B cell (primary cell): ENCODE measurements at regions not wholly inside any gene's neighbourhood (a gene's known extent, or its start where the extent isn't known, plus 50 kb on each side); places are given as distances from the start of the nearest gene placed in this dataset.

Experiments used
- ATAC-seq: fragments of 200-7000 bp; cut with Tn5 transposase; one replicate; pipeline ENCODE4 v1.10.0; 2021; ENCODE audit warnings: low read depth, mild to moderate bottlenecking, moderate number of reproducible peaks, moderate library complexity
- CTCF ChIA-PET: fragments of 350-600 bp; sonication (Branson Sonifier 250); formaldehyde crosslinking; loops from one replicate; lab custom pipeline; 2021; ENCODE audit warnings: antibody characterized with exemption, inconsistent platforms; lab: Charles Lee
- POLR2A ChIA-PET: fragments of 350-600 bp; sonication (Branson Sonifier 250); formaldehyde crosslinking; loops from one replicate; lab custom pipeline; 2021; ENCODE audit warnings: antibody characterized with exemption; lab: Charles Lee
- DNase-seq: peaks from one replicate; pipeline ENCODE4 v3.0.0; 2013
- H2AFZ ChIP-seq: 2 replicates; pipeline ENCODE4 v1.6.1; 2012; ENCODE audit warnings: mild to moderate bottlenecking, low read depth, low read length; ENCODE audit not compliant: insufficient read depth, poor library complexity, severe bottlenecking
- H3K27ac ChIP-seq, 2 donors: 1 replicate in 1 of 2; 2 replicates in 1 of 2; pipeline ENCODE4 v1.5.1; 2012 to 2013; ENCODE audit warnings: low read length in 2 of 2, mild to moderate bottlenecking in 2 of 2, moderate library complexity in 1 of 2
- H3K27me3 ChIP-seq, 4 experiments: fragments of 200-600 bp in 1 of 4; sonication (generic) in 1 of 4; replicated peaks in 1 of 4; 1 replicate in 2 of 4; 2 replicates in 2 of 4; pipeline versions ENCODE4 v1.6.1 to v1.7.0; 2013 to 2016; ENCODE audit warnings: low read length in 3 of 4, mild to moderate bottlenecking in 2 of 4, mixed read lengths in 1 of 4, moderate library complexity in 1 of 4; ENCODE audit not compliant: insufficient read depth in 4 of 4, control insufficient read depth in 3 of 4; ENCODE audit errors: control extremely low read depth in 1 of 4
- H3K36me3 ChIP-seq, 2 experiments: replicated peaks in 1 of 2; 1 replicate in 1 of 2; 2 replicates in 1 of 2; pipeline versions ENCODE4 v1.6.1 to v1.7.1; 2013; ENCODE audit warnings: low read length in 1 of 2; ENCODE audit not compliant: insufficient read depth in 2 of 2, control insufficient read depth in 1 of 2; ENCODE audit errors: control extremely low read depth in 1 of 2, extremely low read depth in 1 of 2
- H3K4me1 ChIP-seq, 2 donors: fragments of 200-600 bp in 1 of 2; sonication (generic) in 1 of 2; 1 replicate in 1 of 2; 2 replicates in 1 of 2; pipeline versions ENCODE4 v1.5.1 to v1.6.1; 2013 to 2017; ENCODE audit warnings: low read length in 2 of 2; ENCODE audit not compliant: control insufficient read depth in 2 of 2, insufficient read depth in 2 of 2
- H3K4me2 ChIP-seq: replicated peaks from 2 replicates; pipeline ENCODE3; 2012; ENCODE audit warnings: mild to moderate bottlenecking, low read depth, low read length; ENCODE audit not compliant: poor library complexity, severe bottlenecking
- H3K4me3 ChIP-seq, 5 experiments: fragments of 200-600 bp in 1 of 5; sonication (generic) in 1 of 5; 1 replicate in 3 of 5; 2 replicates in 2 of 5; pipeline versions ENCODE4 v1.5.1 to v1.7.0; 2011 to 2016; ENCODE audit warnings: low read length in 4 of 5, mild to moderate bottlenecking in 4 of 5, low read depth in 2 of 5, control low read depth in 1 of 5, moderate library complexity in 1 of 5; ENCODE audit not compliant: insufficient read depth in 1 of 5; ENCODE audit errors: control extremely low read depth in 1 of 5, extremely low read depth in 1 of 5
- H3K79me2 ChIP-seq: fragments of 200-600 bp; sonication (generic); one replicate; pipeline ENCODE4 v1.6.0; 2016; ENCODE audit warnings: low read length; ENCODE audit not compliant: control insufficient read depth, insufficient read depth
- H3K9ac ChIP-seq: fragments of 200-600 bp; sonication (generic); 2 replicates; pipeline ENCODE4 v1.6.1; 2017; ENCODE audit warnings: mild to moderate bottlenecking, low read length, moderate library complexity
- H3K9me3 ChIP-seq, 3 donors: one replicate each; pipeline versions ENCODE4 v1.6.1 to v1.7.1; 2013; ENCODE audit warnings: low read length in 2 of 3; ENCODE audit not compliant: control insufficient read depth in 2 of 3, insufficient read depth in 1 of 3; ENCODE audit errors: control extremely low read depth in 1 of 3
- H4K20me1 ChIP-seq: 2 replicates; pipeline ENCODE4 v1.6.0; 2012; ENCODE audit warnings: mild to moderate bottlenecking, low read length; ENCODE audit not compliant: insufficient read depth, control insufficient read depth, poor library complexity, severe bottlenecking
- H3K27ac Mint-ChIP-seq: one replicate; pipeline ENCODE4 v1.8.0; 2021; ENCODE audit warnings: mixed read lengths
- H3K27me3 Mint-ChIP-seq: one replicate; pipeline ENCODE4 v1.8.0; 2021; ENCODE audit warnings: mixed read lengths
- H3K4me1 Mint-ChIP-seq: one replicate; pipeline ENCODE4 v1.8.0; 2021; ENCODE audit warnings: mixed read lengths
- H3K4me3 Mint-ChIP-seq: one replicate; pipeline ENCODE4 v1.8.0; 2021; ENCODE audit warnings: mixed read lengths
- H3K9me3 Mint-ChIP-seq: one replicate; pipeline ENCODE4 v1.8.0; 2022; ENCODE audit warnings: mixed read lengths; ENCODE audit not compliant: insufficient read depth
- EZH2 ChIP-seq: IDR thresholded peaks from 2 replicates; pipeline ENCODE4 v1.6.1; 2012; ENCODE audit warnings: borderline replicate concordance, low read depth, mild to moderate bottlenecking, moderate library complexity, low read length; ENCODE audit not compliant: insufficient read depth, poor library complexity, severe bottlenecking
- WGBS: methylation state at CpG from one replicate; pipeline ENCODE4 v1.1.5; 2013; ENCODE audit warnings: missing lambda C conversion rate; ENCODE audit not compliant: insufficient coverage; 5-methylcytosine and 5-hydroxymethylcytosine counted together
- intact Hi-C: fragments of 100-400 bp; cut with micrococcal nuclease; formaldehyde crosslinking; loops from one replicate; pipeline ENCODE4 v1.10.0; 2022
- TF ChIP-seq, protein P1 (sequence below): fragments of 200-600 bp; IDR thresholded peaks from one replicate; pipeline ENCODE4 v1.8.0; 2022; ENCODE audit warnings: antibody characterized with exemption, mild to moderate bottlenecking

DNA sequence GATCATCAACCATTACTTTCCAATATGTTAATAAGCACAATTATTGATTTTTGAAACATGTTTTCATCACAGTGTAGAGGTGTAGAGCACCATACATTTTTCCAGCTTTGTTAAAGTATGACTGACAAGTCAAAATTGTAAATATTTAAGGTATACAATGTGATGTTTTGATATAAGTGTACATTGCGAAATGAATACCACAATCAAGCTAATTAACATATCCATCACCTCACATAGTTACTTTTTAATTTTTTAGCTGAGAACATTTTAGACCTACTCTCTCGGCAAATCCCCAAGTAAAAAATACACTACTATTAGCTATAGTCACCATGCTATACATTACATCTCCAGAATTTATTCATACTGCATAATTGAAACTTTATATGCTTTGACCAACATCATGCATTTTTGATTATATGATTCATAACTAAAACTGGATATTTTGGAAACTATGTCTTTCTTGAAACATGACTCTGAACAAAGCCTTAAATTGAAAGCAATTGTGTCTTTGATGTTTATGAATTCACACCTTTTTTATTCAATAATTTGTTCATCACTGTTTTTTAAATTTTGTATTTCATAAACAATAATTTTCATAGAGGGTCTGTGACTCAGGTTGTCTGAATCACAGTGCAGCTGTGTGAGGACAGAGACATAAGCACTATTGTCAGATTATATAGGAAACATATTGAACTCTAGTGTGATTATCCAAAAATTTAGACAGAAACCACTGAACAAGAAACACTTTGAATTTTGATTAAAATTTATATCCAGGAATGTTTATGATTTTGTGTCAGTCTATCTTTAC lies 486.1 kb downstream of the SEMA3D start:
- Histone ChIP-seq H3K4me3 (no peak overlapping the region), H2AFZ (no peak overlapping the region), H3K4me2 (no peak overlapping the region), H3K27me3 (no peaks in the 10 kb centered on the region), H3K9ac (no peak overlapping the region), H3K9me3 (no peaks in the 10 kb centered on the region), H4K20me1 (no peaks in the 10 kb centered on the region), H3K27ac (no peak overlapping the region), H3K4me1 (no peaks in the 10 kb centered on the region), H3K36me3 (no peaks in the 10 kb centered on the region), H3K79me2 (no peaks in the 10 kb centered on the region)
- DNase-seq: no peak
- intact Hi-C loops: no loop called here
- ChIA-PET POLR2A (no interaction called here), CTCF (no interaction called here)
- Mint-ChIP-seq H3K4me1 (no peaks in the 10 kb centered on the region), H3K4me3 (no peak overlapping the region), H3K9me3 (no peaks in the 10 kb centered on the region), H3K27ac (no peak overlapping the region), H3K27me3 (no peaks in the 10 kb centered on the region)
- no CpG with 5 or more reads among the region's 2 CpGs for WGBS
- no peak for ATAC-seq
- TF ChIP-seq, protein P1, sequence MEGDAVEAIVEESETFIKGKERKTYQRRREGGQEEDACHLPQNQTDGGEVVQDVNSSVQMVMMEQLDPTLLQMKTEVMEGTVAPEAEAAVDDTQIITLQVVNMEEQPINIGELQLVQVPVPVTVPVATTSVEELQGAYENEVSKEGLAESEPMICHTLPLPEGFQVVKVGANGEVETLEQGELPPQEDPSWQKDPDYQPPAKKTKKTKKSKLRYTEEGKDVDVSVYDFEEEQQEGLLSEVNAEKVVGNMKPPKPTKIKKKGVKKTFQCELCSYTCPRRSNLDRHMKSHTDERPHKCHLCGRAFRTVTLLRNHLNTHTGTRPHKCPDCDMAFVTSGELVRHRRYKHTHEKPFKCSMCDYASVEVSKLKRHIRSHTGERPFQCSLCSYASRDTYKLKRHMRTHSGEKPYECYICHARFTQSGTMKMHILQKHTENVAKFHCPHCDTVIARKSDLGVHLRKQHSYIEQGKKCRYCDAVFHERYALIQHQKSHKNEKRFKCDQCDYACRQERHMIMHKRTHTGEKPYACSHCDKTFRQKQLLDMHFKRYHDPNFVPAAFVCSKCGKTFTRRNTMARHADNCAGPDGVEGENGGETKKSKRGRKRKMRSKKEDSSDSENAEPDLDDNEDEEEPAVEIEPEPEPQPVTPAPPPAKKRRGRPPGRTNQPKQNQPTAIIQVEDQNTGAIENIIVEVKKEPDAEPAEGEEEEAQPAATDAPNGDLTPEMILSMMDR: no peak
- no peak for TF ChIP-seq EZH2

DNA sequence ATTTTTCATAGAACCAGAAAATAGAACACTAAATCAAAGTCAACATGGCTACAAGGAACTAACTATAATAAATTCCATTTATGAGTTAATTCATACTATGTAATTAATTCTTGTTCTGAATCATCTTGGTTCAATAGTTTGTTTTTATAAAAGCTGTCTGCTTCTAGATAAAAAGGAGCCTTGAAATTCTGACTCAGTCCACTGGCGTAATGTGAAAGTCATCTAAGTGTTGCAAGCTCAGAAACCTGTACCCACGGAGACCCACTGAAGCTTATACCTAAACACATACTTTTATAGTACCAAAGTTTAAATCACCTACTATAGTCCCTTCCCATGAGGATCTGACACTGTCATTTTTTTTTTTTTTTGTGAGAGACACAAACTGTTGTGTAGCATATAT lies 489.4 kb downstream of the SEMA3D start:
- TF ChIP-seq EZH2: no peak
- TF ChIP-seq, protein P1: no peak
- Histone ChIP-seq H3K79me2 (no peaks in the 10 kb centered on the region), H3K4me1 (no peaks in the 10 kb centered on the region), H3K27ac (no peak overlapping the region), H4K20me1 (no peaks in the 10 kb centered on the region), H2AFZ (no peak overlapping the region), H3K4me3 (no peak overlapping the region), H3K9me3 (peaks cover 0 to 2% (median 0%) of the 10 kb centered on the region in 3 donors), H3K27me3 (no peaks in the 10 kb centered on the region), H3K9ac (no peak overlapping the region), H3K36me3 (no peaks in the 10 kb centered on the region), H3K4me2 (no peak overlapping the region)
- ATAC-seq (no peak), DNase-seq (no peak)
- no peaks in the 10 kb centered on the region for H3K27me3 Mint-ChIP-seq
- CTCF ChIA-PET: no interaction called here
- intact Hi-C loops: no loop called here
- H3K27ac Mint-ChIP-seq: no peak overlapping the region
- no peaks in the 10 kb centered on the region for H3K9me3 Mint-ChIP-seq
- POLR2A ChIA-PET: no interaction called here
- H3K4me1 Mint-ChIP-seq: no peaks in the 10 kb centered on the region
- WGBS: no CpG with 5 or more reads among the region's 2 CpGs
- no peak overlapping the region for H3K4me3 Mint-ChIP-seq
